H1 (cell line): ENCODE measurements at regions not wholly inside any gene's neighbourhood (a gene's known extent, or its start where the extent isn't known, plus 50 kb on each side); places are given as distances from the start of the nearest gene placed in this dataset.

ENCODE experiments used
- CTCF ChIA-PET: fragments of 300-600 bp; sonication (Branson Sonifier 250); formaldehyde crosslinking; loops from one replicate; lab custom pipeline; 2021; ENCODE audit not compliant: partially characterized antibody; lab: Charles Lee
- POLR2A ChIA-PET: fragments of 300-600 bp; sonication (Branson Sonifier 250); formaldehyde crosslinking; loops from one replicate; lab custom pipeline; 2021; ENCODE audit warnings: inconsistent platforms; ENCODE audit not compliant: partially characterized antibody; lab: Charles Lee
- DNase-seq, 2 experiments: peaks; one replicate each; pipeline versions ENCODE4 v3.0.0 to v3.0.0-alpha.2; 2010 to 2022; ENCODE audit warnings: low spot score in 2 of 2, low read depth in 1 of 2, mixed read lengths in 1 of 2
- FAIRE-seq: peaks from 2 replicates; lab custom pipeline; 2011; peaks lifted over from hg19 to GRCh38; lab: Jason Lieb, UNC
- H2AFZ ChIP-seq: 2 replicates; pipeline ENCODE4 v1.8.1; 2012; ENCODE audit warnings: low read length, inconsistent platforms
- H2AK5ac ChIP-seq: 2 replicates; pipeline ENCODE4 v1.6.1; 2013; ENCODE audit warnings: low read depth, low read length
- H2BK120ac ChIP-seq: replicated peaks from 2 replicates; pipeline ENCODE3; 2013; ENCODE audit warnings: low read depth, low read length, inconsistent platforms
- H2BK12ac ChIP-seq: 2 replicates; pipeline ENCODE4 v1.6.1; 2013; ENCODE audit warnings: low read depth, low read length
- H2BK15ac ChIP-seq: 2 replicates; pipeline ENCODE4 v1.6.1; 2013; ENCODE audit warnings: low read length
- H2BK20ac ChIP-seq: 2 replicates; pipeline ENCODE4 v1.6.1; 2013; ENCODE audit warnings: low read length
- H2BK5ac ChIP-seq: 2 replicates; pipeline ENCODE4 v1.6.1; 2013; ENCODE audit warnings: low read depth, low read length
- H3K14ac ChIP-seq: 2 replicates; pipeline ENCODE4 v1.6.1; 2013; ENCODE audit warnings: inconsistent platforms; ENCODE audit not compliant: insufficient read length
- H3K18ac ChIP-seq: 2 replicates; pipeline ENCODE4 v1.6.1; 2013; ENCODE audit warnings: low read length; ENCODE audit errors: extremely low read depth
- H3K23ac ChIP-seq: 2 replicates; pipeline ENCODE4 v1.6.1; 2013; ENCODE audit warnings: inconsistent platforms; ENCODE audit not compliant: insufficient read length
- H3K23me2 ChIP-seq: 2 replicates; pipeline ENCODE4 v1.6.1; 2013; ENCODE audit warnings: low read depth, low read length
- H3K27ac ChIP-seq: 2 replicates; pipeline ENCODE4 v1.6.1; 2011; ENCODE audit warnings: low read depth, low read length, inconsistent platforms
- H3K27me3 ChIP-seq, 4 experiments: replicated peaks in 1 of 4; 1 replicate in 1 of 4; 2 replicates in 3 of 4; pipeline versions ENCODE4 v1.6.1 to v1.8.1; 2011 to 2013; ENCODE audit warnings: low read length in 3 of 4, mild to moderate bottlenecking in 3 of 4, inconsistent platforms in 2 of 4, mixed read lengths in 2 of 4, moderate library complexity in 1 of 4; ENCODE audit not compliant: control insufficient read depth in 3 of 4, insufficient read depth in 3 of 4; ENCODE audit errors: extremely low read depth in 1 of 4
- H3K36me3 ChIP-seq, 4 experiments: 2 replicates each; pipeline versions ENCODE4 v1.6.1 to v1.8.1; 2011 to 2013; ENCODE audit warnings: mild to moderate bottlenecking in 4 of 4, low read length in 3 of 4, moderate library complexity in 2 of 4, control low read depth in 1 of 4, inconsistent platforms in 1 of 4; ENCODE audit not compliant: insufficient read depth in 4 of 4, control insufficient read depth in 2 of 4
- H3K4ac ChIP-seq: replicated peaks from 2 replicates; pipeline ENCODE3; 2013; ENCODE audit warnings: low read length, low read depth, mixed read lengths, inconsistent platforms; ENCODE audit not compliant: insufficient read length
- H3K4me1 ChIP-seq, 4 experiments: replicated peaks in 1 of 4; 1 replicate in 1 of 4; 2 replicates in 3 of 4; pipeline versions ENCODE4 v1.6.1 to v1.8.1; 2011 to 2013; ENCODE audit warnings: low read length in 3 of 4, inconsistent platforms in 2 of 4, mixed read lengths in 1 of 4; ENCODE audit not compliant: insufficient read depth in 4 of 4, control insufficient read depth in 3 of 4
- H3K4me2 ChIP-seq, 2 experiments: 2 replicates each; pipeline versions ENCODE4 v1.6.1 to v1.8.1; 2011 to 2013; ENCODE audit warnings: low read depth in 2 of 2, low read length in 2 of 2, control low read depth in 1 of 2, inconsistent platforms in 1 of 2, mild to moderate bottlenecking in 1 of 2; ENCODE audit not compliant: insufficient read depth in 1 of 2
- H3K4me3 ChIP-seq, 4 experiments: fragments of 200-600, 300-600 bp in 1 of 4; sonication (generic), shearing (Covaris generic), sonication (Bioruptor Twin) in 1 of 4; 2 replicates each; pipeline versions ENCODE4 v1.5.1 to v1.8.1; 2011 to 2016; ENCODE audit warnings: low read length in 4 of 4, low read depth in 3 of 4, control low read depth in 2 of 4, inconsistent platforms in 2 of 4, mild to moderate bottlenecking in 2 of 4, mixed read lengths in 1 of 4, moderate library complexity in 1 of 4; ENCODE audit not compliant: insufficient read depth in 2 of 4; ENCODE audit errors: extremely low read depth in 1 of 4
- H3K56ac ChIP-seq: replicated peaks from 2 replicates; pipeline ENCODE3; 2013; ENCODE audit warnings: low read depth, mild to moderate bottlenecking, mixed read lengths, low read length, inconsistent platforms; ENCODE audit not compliant: insufficient read length
- H3K79me1 ChIP-seq: 2 replicates; pipeline ENCODE4 v1.6.1; 2013; ENCODE audit warnings: low read depth, low read length, control low read depth
- H3K79me2 ChIP-seq, 2 experiments: 2 replicates each; pipeline versions ENCODE4 v1.6.1 to v1.8.1; 2012 to 2013; ENCODE audit warnings: low read length in 2 of 2, mild to moderate bottlenecking in 2 of 2, inconsistent platforms in 1 of 2; ENCODE audit not compliant: insufficient read depth in 2 of 2, control insufficient read depth in 1 of 2
- H3K9ac ChIP-seq, 4 experiments: replicated peaks in 1 of 4; 1 replicate in 1 of 4; 2 replicates in 3 of 4; pipeline versions ENCODE4 v1.6.1 to v1.8.1; 2011 to 2013; ENCODE audit warnings: low read depth in 3 of 4, low read length in 3 of 4, control low read depth in 2 of 4, mild to moderate bottlenecking in 2 of 4, moderate library complexity in 2 of 4, inconsistent platforms in 1 of 4; ENCODE audit errors: extremely low read depth in 1 of 4
- H3K9me3 ChIP-seq, 2 experiments: 2 replicates each; pipeline versions ENCODE4 v1.6.1 to v1.8.1; 2012 to 2013; ENCODE audit warnings: mild to moderate bottlenecking in 2 of 2, moderate library complexity in 2 of 2, control low read depth in 1 of 2, inconsistent platforms in 1 of 2, low read depth in 1 of 2, low read length in 1 of 2, mixed read lengths in 1 of 2; ENCODE audit not compliant: insufficient read depth in 2 of 2
- H4K20me1 ChIP-seq, 2 experiments: replicated peaks in 1 of 2; 2 replicates each; pipeline versions ENCODE3 to v1.8.1; 2011 to 2013; ENCODE audit warnings: inconsistent platforms in 2 of 2, low read length in 2 of 2, mild to moderate bottlenecking in 1 of 2; ENCODE audit not compliant: insufficient read depth in 2 of 2, control insufficient read depth in 1 of 2
- H4K5ac ChIP-seq: 2 replicates; pipeline ENCODE4 v1.6.1; 2013; ENCODE audit warnings: low read length, low read depth, mixed read lengths, inconsistent platforms; ENCODE audit not compliant: insufficient read length
- H4K8ac ChIP-seq: 2 replicates; pipeline ENCODE4 v1.8.0; 2013; ENCODE audit warnings: mild to moderate bottlenecking, moderate library complexity, low read length, inconsistent platforms; ENCODE audit not compliant: insufficient read depth; ENCODE audit errors: extremely low read depth
- H4K91ac ChIP-seq: replicated peaks from 2 replicates; pipeline ENCODE3; 2013; ENCODE audit warnings: low read length, mixed read lengths, inconsistent platforms; ENCODE audit not compliant: insufficient read length
- BCL11A ChIP-seq, 2 experiments: IDR thresholded peaks; one replicate each; pipeline ENCODE4 v1.6.1; 2011; ENCODE audit warnings: low read depth in 2 of 2, low read length in 2 of 2, mild to moderate bottlenecking in 2 of 2
- EGR1 ChIP-seq: IDR thresholded peaks from 2 replicates; pipeline ENCODE4 v1.6.1; 2011; ENCODE audit warnings: low read depth, low read length, borderline replicate concordance
- JUN ChIP-seq: IDR thresholded peaks from 2 replicates; pipeline ENCODE4 v1.6.1; 2011; ENCODE audit warnings: low read depth, mild to moderate bottlenecking, improper control_type of control experiment, low read length
- JUND ChIP-seq: IDR thresholded peaks from 2 replicates; pipeline ENCODE4 v1.6.1; 2011; ENCODE audit warnings: mild to moderate bottlenecking, improper control_type of control experiment, low read length
- KDM4A ChIP-seq: IDR thresholded peaks from one replicate; pipeline ENCODE4 v1.7.1; 2012; ENCODE audit warnings: low read depth, mild to moderate bottlenecking, moderate library complexity, low read length, inconsistent platforms; ENCODE audit not compliant: severe bottlenecking
- KDM5A ChIP-seq: fragments of 200-600 bp; IDR thresholded peaks from 2 replicates; pipeline ENCODE4 v1.7.1; 2012; ENCODE audit warnings: mild to moderate bottlenecking, low read length, inconsistent platforms, mixed read lengths
- NRF1 ChIP-seq: IDR thresholded peaks from 2 replicates; pipeline ENCODE4 v1.6.1; 2011; ENCODE audit warnings: mild to moderate bottlenecking, low read depth, low read length, improper control_type of control experiment
- POU5F1 ChIP-seq: IDR thresholded peaks from 2 replicates; pipeline ENCODE4 v1.6.1; 2011; ENCODE audit warnings: low read depth, mild to moderate bottlenecking, low read length, moderate library complexity
- RBBP5 ChIP-seq: IDR thresholded peaks from 2 replicates; pipeline ENCODE4 v1.7.1; 2012; ENCODE audit warnings: low read depth, mild to moderate bottlenecking, inconsistent platforms, low read length, moderate library complexity, borderline replicate concordance
- SIN3A ChIP-seq, 2 experiments: IDR thresholded peaks in 1 of 2; conservative IDR thresholded peaks in 1 of 2; 2 replicates each; pipeline ENCODE4 v1.6.1; 2011 to 2012; ENCODE audit warnings: low read length in 2 of 2, improper control_type of control experiment in 1 of 2, low read depth in 1 of 2, mild to moderate bottlenecking in 1 of 2
- SP2 ChIP-seq: IDR thresholded peaks from 2 replicates; pipeline ENCODE4 v1.6.1; 2012; ENCODE audit warnings: mild to moderate bottlenecking, low read length, inconsistent platforms
- WGBS, 2 experiments: shearing (Covaris generic) in 1 of 2; methylation state at CpG; one replicate each; pipeline versions ENCODE4 v1.1.6 to v1.1.7; 2013 to 2015; ENCODE audit warnings: low lambda C conversion rate in 2 of 2, mixed read lengths in 2 of 2, inconsistent platforms in 1 of 2, low coverage in 1 of 2, missing lambda C conversion rate in 1 of 2; ENCODE audit not compliant: insufficient replicate concordance in 2 of 2, insufficient coverage in 1 of 2, insufficient read length in 1 of 2; ENCODE audit errors: extremely low coverage in 1 of 2, missing lambda C conversion rate in 1 of 2; 5-methylcytosine and 5-hydroxymethylcytosine counted together

GRCh38 chr4:57163530-57164459, 53.6 kb upstream of the IGFBP7 start:
- Histone ChIP-seq H3K79me2 (no peaks in the 10 kb centered on the region), H2BK120ac (peak overlapping the region; percentile 16), H3K18ac (peak overlapping the region; percentile 63), H2AFZ (peak overlapping the region; percentile 97; the same call in 1 of the 2 replicates), H3K4me3 (peak overlapping the region; percentile 33 to 64 (median 60); a peak in 7 of 8 replicates), H3K27ac (no peak overlapping the region; the same call in 1 of the 2 replicates), H3K14ac (no peak overlapping the region), H2BK5ac (peak overlapping the region; percentile 62), H3K9me3 (peaks cover 0 to 4% of the 10 kb centered on the region in 2 experiments; a peak in 1 of 4 replicates), H2BK20ac (no peak overlapping the region), H4K5ac (peak overlapping the region; percentile 24), H4K20me1 (no peaks in the 10 kb centered on the region), H3K4me1 (peaks cover 0 to 3% (median 1%) of the 10 kb centered on the region in 4 experiments; a peak in 2 of 7 replicates), H3K79me1 (no peaks in the 10 kb centered on the region), H2BK12ac (no peak overlapping the region), H3K4ac (no peak overlapping the region), H3K9ac (peak overlapping the region in 2 of 4 experiments; percentile 59 to 60; a peak in 4 of 7 replicates), H3K4me2 (peak overlapping the region; percentile 47 to 80), H2AK5ac (no peak overlapping the region), H4K91ac (peak overlapping the region; percentile 75), H4K8ac (peak overlapping the region; percentile 89; the same call in 1 of the 2 replicates), H3K23ac (no peak overlapping the region), H3K56ac (peak overlapping the region; percentile 74), H3K23me2 (0 out of 2 replicates have a peak, but pooled peaks cover 2% of the 10 kb centered on the region), H2BK15ac (no peak overlapping the region), H3K27me3 (peaks cover 0 to 10% (median 9%) of the 10 kb centered on the region in 4 experiments; a peak in 4 of 7 replicates), H3K36me3 (no peaks in the 10 kb centered on the region)
- DNase-seq (peak; percentile 83 to 95), FAIRE-seq (peak; percentile 60)
- POLR2A ChIA-PET = interaction anchor here (0.7 to 0.8 kb wide), 2 partner anchors 31 to 126 kb away, joined by 3 to 4 read pairs; no protein-coding TSS in a partner anchor
- WGBS, 2 experiments = 4% methylated on average over 57 of the region's 61 CpGs; no CpG with 5 or more reads in 1 of the 2 experiments
- CTCF ChIA-PET = interaction anchor here (0.6 to 7.1 kb wide), 103 partner anchors 8 to 1930 kb away, joined by 3 to 96 read pairs (median 4); no protein-coding TSS in a partner anchor
- no peak for TF ChIP-seq JUN
- TF ChIP-seq BCL11A (IDR thresholded peaks at IDR 0.05; ENCODE audit: low read depth in 2 of 2, low read length in 2 of 2) = no peak
- TF ChIP-seq RBBP5 = 0 out of 2 replicates have a peak, but pooled peaks have one; percentile 62
- no peak for TF ChIP-seq SP2
- 0 out of 4 replicates have a peak, but pooled peaks of 1 of the 2 experiments have one; percentile 40 for TF ChIP-seq SIN3A (conservative IDR thresholded peaks at IDR 0.05 in 1 of 2, IDR thresholded peaks at IDR 0.05 in 1 of 2; ENCODE audit: low read depth in 1 of 2, low read length in 2 of 2)
- TF ChIP-seq JUND = 0 out of 2 replicates have a peak, but pooled peaks have one; percentile 8
- TF ChIP-seq POU5F1 = no peak
- TF ChIP-seq KDM5A = no peak
- peak; percentile 70 for TF ChIP-seq KDM4A
- TF ChIP-seq EGR1 = no peak
- no peak for TF ChIP-seq NRF1
